ENCODE measurements at regions not wholly inside any gene's neighbourhood (a gene's known extent, or its start where the extent isn't known, plus 50 kb on each side); places are given as distances from the start of the nearest gene placed in this dataset.

DNA sequence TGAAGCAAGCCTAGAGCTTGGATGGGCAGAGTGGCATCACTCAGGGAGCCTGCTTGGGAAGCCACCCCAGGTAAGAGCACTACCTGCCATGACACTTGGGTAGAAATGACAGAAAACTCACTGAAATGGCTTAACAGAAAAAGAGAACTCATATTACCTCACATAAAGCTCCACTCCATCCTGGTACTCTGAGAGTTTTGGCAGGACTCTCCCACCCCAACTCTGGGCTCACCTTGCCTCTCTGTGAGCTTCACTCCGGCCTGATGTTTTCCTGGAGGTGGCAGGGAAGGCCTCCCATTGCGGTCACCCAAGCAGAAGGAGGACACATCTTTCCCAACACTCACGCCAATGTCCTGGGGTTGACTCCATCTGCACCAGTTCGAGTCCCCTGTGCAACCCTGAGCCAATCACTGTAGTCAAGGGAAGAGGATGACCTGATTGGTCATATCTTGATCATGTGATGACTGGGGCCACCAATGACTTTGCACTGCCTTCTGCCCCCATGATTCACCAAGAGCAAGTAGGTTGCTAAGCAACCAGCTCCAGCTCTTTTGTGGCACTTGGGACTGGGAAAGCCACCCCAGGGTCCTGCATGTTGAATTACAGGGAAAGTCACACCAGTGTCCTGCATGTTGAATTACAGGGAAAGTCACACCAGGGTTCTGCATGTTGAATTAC is 446.1 kb upstream of the SULF2 start:
- TF ChIP-seq POLR2AphosphoS5 (IDR thresholded peaks at IDR 0.05; ENCODE audit: insufficient read depth in 1 of 2, low read depth in 1 of 2) (no peak), POLR2A (IDR thresholded peaks at IDR 0.05) (no peak)
- TF ChIP-seq, protein P1, sequence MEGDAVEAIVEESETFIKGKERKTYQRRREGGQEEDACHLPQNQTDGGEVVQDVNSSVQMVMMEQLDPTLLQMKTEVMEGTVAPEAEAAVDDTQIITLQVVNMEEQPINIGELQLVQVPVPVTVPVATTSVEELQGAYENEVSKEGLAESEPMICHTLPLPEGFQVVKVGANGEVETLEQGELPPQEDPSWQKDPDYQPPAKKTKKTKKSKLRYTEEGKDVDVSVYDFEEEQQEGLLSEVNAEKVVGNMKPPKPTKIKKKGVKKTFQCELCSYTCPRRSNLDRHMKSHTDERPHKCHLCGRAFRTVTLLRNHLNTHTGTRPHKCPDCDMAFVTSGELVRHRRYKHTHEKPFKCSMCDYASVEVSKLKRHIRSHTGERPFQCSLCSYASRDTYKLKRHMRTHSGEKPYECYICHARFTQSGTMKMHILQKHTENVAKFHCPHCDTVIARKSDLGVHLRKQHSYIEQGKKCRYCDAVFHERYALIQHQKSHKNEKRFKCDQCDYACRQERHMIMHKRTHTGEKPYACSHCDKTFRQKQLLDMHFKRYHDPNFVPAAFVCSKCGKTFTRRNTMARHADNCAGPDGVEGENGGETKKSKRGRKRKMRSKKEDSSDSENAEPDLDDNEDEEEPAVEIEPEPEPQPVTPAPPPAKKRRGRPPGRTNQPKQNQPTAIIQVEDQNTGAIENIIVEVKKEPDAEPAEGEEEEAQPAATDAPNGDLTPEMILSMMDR (IDR thresholded peaks at IDR 0.05), result no peak
- intact Hi-C loops (cut with DNase I), result no loop called here
- H3K9me3 ChIP-seq, result no peaks in the 10 kb centered on the region
- no peak overlapping the region for H3K4me3 ChIP-seq
- H3K4me1 ChIP-seq, result no peaks in the 10 kb centered on the region
- no peak overlapping the region for H3K27ac ChIP-seq
- H3K27me3 ChIP-seq, result no peaks in the 10 kb centered on the region
- H3K36me3 ChIP-seq, result no peaks in the 10 kb centered on the region
- no peak for DNase-seq (ENCODE audit: extremely low spot score in 2 of 2)

- H3K27ac ChIP-seq, result no peak overlapping the region
- TF ChIP-seq POLR2A (IDR thresholded peaks at IDR 0.05) (no peak), POLR2AphosphoS5 (IDR thresholded peaks at IDR 0.05; ENCODE audit: insufficient read depth in 1 of 2, low read depth in 1 of 2) (no peak)
- TF ChIP-seq, protein P1 (IDR thresholded peaks at IDR 0.05), result no peak
- H3K27me3 ChIP-seq, result no peaks in the 10 kb centered on the region
- H3K36me3 ChIP-seq, result no peaks in the 10 kb centered on the region
- intact Hi-C loops (cut with DNase I), result no loop called here
- no peak overlapping the region for H3K4me3 ChIP-seq
- no peaks in the 10 kb centered on the region for H3K4me1 ChIP-seq
- DNase-seq (ENCODE audit: extremely low spot score in 2 of 2), result no peak
- no peaks in the 10 kb centered on the region for H3K9me3 ChIP-seq
Observed at GRCh38 chr20:48230216-48230615, 444.9 kb upstream of the SULF2 start.

DNA sequence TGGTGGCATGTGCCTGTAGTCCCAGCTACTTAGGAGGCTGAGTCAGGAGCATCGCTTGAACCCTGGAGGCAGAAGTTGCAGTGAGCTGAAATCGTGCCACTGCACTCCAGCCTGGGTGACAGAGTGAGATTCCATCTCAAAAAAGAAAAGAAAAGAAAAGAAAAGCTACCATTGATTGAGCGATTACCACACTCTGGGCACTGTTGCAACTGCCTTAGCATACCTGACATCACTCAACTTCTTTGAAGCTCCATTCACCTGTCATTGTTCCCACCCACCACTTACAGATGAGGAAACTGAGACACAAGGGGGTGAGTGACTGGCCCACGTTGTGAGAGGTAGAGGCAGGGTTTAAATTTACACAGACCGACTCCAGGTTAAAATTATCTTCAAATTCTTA is 442.1 kb upstream of the SULF2 start:
- intact Hi-C loops (cut with DNase I), result no loop called here
- no peaks in the 10 kb centered on the region for H3K27me3 ChIP-seq
- H3K4me3 ChIP-seq, result no peak overlapping the region
- TF ChIP-seq POLR2AphosphoS5 (IDR thresholded peaks at IDR 0.05; ENCODE audit: insufficient read depth in 1 of 2, low read depth in 1 of 2) (no peak), POLR2A (IDR thresholded peaks at IDR 0.05) (no peak)
- TF ChIP-seq, protein P1 (IDR thresholded peaks at IDR 0.05), result no peak
- no peak for DNase-seq (ENCODE audit: extremely low spot score in 2 of 2)
- no peaks in the 10 kb centered on the region for H3K4me1 ChIP-seq
- H3K27ac ChIP-seq, result no peak overlapping the region
- no peaks in the 10 kb centered on the region for H3K9me3 ChIP-seq
- no peaks in the 10 kb centered on the region for H3K36me3 ChIP-seq

GRCh38 chr20:48226642-48227041 is 441.4 kb upstream of the SULF2 start:
- intact Hi-C loops (cut with DNase I), result no loop called here
- H3K27me3 ChIP-seq, result no peaks in the 10 kb centered on the region

DNA sequence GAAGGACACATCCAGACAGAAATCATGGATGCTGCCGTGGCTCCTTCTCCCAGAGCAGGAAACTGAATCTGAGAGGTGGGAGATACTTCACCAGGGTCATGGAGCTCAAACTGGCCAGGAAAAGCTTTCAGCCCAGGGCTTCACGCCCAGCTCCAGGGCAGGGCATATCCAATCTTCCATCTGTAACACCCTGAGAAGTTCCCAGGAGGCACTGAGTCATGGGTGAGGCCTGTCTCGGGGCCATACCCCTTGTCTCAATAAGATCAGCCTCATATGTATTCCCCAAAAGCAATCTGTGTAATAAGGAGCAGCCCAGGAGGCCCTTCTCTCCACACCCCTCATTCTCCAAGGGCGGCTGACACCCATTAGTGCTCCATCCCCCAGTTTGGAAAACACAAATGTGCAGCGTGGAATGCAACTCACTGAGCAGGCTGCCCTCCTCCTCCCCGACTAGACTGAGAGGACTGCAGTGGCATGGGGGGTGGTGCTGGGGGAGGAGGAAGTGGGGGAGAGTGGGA is 439.3 kb upstream of the SULF2 start:
- Histone ChIP-seq H3K4me1 (no peaks in the 10 kb centered on the region), H3K27ac (no peak overlapping the region), H3K27me3 (no peaks in the 10 kb centered on the region), H3K36me3 (no peaks in the 10 kb centered on the region), H3K4me3 (no peak overlapping the region), H3K9me3 (no peaks in the 10 kb centered on the region)
- intact Hi-C loops (cut with DNase I), result no loop called here
- no peak for TF ChIP-seq POLR2A (IDR thresholded peaks at IDR 0.05)
- TF ChIP-seq, protein P1 (IDR thresholded peaks at IDR 0.05), result no peak
- no peak for TF ChIP-seq POLR2AphosphoS5 (IDR thresholded peaks at IDR 0.05; ENCODE audit: insufficient read depth in 1 of 2, low read depth in 1 of 2)
- DNase-seq (ENCODE audit: extremely low spot score in 2 of 2), result no peak

More at GRCh38 chr20:48226642-48227041, 441.4 kb upstream of the SULF2 start:
- Histone ChIP-seq H3K9me3 (no peaks in the 10 kb centered on the region), H3K4me1 (no peaks in the 10 kb centered on the region), H3K4me3 (no peak overlapping the region), H3K36me3 (no peaks in the 10 kb centered on the region), H3K27ac (no peak overlapping the region)
- TF ChIP-seq, protein P1 (IDR thresholded peaks at IDR 0.05), result no peak
- DNase-seq (ENCODE audit: extremely low spot score in 2 of 2), result no peak
